NCI-H2171 treated with DMSO at 0.1 percent for 48 hours (cell line): ENCODE measurements at regions not wholly inside any gene's neighbourhood (a gene's known extent, or its start where the extent isn't known, plus 50 kb on each side); places are given as distances from the start of the nearest gene placed in this dataset.

Experiments used
- DNase-seq: peaks from one replicate; lab custom pipeline; 2025; lab: John Stamatoyannopoulos, UW

DNA sequence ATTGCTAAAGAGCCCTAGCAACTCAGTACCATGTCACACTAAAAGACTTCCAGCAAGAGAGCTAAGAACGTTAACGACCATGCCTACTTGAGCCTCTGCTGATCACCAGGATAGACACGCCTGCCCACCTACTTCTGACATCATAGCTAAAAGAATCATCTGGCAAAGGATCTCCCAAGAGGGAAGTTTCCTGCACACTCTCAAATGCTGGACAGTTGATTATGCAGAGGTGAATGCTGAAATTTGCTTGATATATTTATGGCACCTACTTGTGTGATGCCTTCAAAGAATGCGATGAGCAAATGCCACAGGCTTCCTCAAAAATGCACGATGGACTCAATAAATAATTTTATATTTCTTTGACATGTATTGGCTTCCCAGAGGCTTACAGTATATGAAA lies 113.6 kb downstream of the GALC start:
- DNase-seq: no peak

DNA sequence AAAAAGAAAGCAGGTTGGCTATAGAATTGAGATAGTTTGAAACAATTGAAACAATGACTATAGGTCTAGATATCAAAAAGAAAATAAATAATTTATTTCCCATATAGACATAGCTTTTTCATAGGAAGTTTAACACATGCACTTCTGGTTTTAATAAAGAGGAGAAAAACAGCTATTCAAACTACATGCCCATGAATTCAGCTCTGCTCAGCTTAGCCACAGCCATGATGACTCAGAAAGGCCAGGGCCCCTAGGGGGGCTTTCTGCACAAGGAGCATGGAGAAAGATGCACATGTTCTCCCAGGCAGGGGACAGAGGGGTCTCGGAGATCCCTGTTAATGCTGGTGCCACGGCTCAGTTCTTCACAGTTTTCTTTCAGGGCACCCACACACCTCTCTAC lies 114.0 kb downstream of the GALC start:
- DNase-seq: no peak

DNA sequence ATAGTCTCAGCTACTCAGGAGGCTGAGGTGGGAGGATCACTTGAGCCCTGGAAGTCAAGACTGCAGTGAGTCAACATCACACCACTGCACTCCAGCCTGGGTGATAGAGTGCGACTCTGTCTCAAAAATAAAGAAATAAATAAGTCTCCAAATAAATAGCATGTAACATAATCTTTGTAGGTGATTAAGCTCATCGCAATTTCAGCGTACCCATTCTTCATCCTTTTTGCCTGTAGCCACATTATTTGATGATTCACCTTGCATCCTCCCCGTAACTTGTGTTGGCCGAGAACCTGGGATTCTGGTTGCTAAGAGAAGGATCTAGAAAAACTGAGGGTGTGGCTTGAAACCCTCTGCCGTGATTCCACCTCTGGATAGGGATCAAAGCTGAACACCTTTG lies 115.1 kb downstream of the GALC start:
- no peak for DNase-seq

DNA sequence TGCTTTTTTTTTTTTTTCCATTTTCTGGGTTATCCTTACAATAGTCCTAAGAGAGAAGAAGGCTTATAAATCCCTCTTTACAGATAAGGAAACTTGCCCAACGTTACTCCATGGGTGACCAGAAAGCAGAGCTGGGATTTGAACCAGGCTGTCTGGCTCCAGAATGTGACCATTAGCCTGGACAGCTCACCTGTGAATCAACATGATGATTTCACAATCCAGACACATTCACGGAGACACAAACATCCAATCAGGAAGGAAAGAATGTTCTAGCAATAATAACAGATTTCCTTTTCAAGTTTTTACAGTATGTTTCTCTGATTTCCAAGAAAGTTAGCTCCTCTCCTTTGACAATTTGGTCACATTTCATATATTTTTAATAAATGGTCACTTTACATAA lies 118.3 kb downstream of the GALC start:
- DNase-seq: no peak

DNA sequence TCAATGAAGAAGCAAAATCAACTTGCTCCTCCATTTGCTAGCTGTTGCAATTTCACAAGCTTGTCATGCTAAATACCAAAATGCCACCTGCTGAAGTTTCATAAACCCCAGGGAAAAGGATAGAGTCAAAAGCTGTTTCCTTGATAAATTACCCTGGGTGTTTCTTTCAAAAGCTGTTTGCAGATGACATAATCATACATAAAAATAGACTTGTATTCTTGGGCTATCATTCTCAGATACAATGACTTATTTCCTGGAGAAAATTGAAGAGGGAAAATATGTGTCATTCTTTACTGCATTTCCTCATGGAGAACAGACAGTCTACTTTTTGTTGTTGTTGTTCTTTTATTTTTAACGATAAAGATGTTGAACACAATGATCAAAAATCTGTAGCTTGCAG lies 119.2 kb downstream of the GALC start:
- DNase-seq: no peak

DNA sequence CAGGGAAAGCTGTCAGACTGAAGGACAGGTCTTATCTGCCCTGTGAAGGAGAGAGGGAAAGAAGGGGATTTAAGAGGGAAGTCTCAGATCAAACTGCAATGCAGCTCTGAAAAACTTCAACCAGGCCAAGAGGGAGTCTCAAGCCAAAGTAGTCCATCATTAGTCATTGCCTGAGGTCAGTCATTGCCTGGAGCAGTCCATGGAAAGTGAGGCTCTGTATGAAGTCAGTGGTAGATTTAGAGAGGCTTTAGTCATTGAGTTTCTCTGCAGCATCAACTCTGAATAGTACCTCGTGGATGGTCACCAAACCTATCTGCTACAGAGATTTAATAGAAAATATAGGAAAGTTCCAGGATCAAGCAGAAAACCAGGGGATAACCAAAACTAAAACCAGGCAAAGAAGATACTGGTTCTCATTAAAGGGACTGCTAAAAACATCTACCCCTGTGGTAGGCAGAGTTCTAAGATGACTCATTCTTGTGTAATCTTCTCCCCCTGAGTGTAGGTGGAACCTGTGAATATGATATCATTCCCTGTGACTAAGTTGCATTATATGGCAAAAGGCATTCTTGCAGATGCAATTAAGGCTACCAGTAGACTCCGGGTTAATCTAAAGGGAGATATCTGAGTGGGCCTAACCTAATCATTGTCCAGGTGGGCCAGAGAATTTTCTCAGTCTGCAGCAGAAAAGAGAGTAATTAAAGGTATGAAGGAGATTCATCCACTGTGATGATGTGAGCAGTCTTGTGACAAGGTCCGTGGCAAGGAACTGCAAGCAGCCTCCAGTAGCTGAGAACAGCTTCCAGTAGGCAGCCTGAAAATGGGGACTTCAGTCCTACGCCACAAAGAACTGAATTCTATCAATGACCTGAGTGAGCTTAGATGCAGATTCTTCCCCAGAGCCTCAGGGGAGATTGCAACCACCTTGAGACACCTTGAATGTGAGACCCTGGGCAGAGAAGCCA lies 123.1 kb downstream of the GALC start:
- DNase-seq: no peak

DNA sequence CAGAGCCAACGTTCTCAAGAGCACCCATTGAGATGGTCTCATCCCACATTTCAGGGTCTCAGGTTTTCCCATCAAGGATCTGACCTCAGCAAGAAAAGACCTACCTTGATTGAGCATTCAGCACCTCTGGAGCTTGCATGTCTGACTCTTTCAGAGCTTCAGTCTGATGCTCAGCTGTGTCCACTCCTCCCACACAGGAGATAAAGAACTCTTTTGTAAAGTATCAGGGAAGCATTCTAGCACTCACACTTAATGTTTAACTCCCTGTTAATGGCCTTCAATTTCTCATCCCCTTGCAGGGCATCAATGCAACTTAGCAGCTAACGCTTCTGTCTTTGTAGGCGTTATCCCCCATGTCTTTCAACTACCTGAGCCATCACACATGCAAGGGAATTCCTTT lies 124.1 kb downstream of the GALC start:
- DNase-seq: no peak

DNA sequence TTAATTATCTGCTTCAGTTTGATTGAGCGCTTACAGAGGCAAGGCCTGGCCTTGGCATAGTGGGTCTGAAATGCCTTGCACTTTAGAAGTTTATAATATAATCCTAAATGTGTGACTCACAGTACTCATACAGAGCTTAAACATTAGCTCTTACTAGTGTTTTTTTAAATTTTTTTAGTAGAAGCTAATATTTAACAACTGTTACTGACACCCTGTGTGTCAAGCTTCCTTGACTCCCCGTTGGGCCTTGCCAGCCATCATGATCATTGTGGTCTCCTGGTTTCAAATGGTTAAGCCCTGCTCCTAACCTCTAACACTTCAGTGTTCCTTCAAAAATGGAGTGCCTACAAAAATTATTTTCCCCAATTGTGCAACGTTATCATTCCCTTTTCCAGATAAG lies 126.9 kb downstream of the GALC start:
- no peak for DNase-seq

DNA sequence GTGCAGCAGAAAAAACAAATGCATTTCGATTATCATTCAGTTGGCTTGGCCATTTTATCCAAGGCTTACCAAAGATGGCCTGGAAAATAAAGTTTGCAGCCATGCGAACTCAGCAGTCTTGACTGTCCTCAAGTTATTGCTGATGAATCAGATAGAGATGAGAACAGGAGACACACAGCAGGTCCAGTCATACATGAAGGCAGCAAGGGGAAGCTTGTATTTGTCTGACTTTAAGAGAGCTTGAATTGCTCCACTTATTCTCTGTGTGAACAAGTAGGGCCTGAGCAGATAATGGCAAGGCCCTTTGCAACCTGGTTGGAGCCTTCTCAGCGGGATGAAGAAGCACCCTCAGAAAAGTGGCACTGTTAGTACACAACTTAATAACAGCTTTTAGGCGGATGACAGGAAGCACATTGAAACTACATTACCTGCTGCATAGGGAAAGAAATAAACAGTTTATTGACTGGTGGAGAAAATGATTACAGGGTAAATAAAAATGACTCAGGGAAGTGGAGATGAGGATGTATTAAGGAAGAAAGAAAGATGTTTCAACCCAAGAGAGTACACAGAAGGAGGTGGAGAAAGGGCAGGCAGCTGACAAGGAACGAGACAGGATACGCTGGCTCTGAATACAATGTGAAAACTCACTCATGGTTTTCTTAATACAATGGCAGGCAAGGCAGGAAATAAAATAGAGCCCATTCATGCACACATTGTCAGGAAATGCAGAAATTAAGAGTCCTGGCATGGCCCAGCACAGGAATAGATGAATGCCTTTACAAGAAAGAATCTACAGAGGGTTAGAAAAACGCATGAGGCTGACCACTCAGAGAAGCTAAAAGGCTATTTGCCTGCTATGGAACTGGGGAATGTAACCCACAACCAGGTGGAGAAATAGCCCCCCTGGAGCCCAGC lies 128.4 kb downstream of the GALC start:
- no peak for DNase-seq

DNA sequence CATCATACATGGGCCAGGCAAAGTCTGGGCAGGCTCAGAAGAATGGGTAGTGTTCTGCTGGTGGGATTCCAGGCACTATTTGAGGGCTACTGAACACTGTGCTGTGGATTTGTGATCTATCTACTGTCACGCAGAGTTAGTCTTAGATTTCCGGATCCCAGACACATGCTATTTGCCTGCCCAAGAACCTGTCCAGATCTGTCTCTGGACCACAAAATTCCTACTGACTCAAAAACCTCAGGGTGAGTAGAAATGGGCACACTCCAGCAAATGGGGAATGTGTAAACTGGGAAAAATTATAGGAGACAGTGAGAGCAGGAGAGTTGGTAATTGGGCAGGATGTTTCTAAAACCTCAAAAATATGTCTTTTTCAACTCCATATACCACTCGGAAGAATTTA lies 129.9 kb downstream of the GALC start:
- DNase-seq: no peak

DNA sequence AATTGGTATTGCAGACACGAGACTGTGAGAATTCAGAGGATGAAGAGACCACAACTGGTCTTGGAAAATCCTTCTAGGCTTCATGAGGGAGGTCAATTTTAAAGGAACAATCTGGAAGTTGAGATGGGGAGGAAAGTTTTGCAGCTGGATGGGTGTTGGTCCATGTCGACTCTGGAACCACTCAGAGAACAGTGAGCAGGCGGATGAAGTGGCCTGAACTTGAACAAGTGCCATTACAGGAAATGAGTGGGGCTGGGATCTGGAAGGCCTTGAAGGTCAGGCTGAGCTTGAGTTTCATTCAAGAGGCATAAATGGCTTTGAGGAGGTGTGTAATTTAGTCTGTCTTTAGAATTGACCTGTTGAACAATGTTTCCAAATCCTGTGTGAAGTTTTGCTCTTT lies 140.9 kb downstream of the GALC start:
- no peak for DNase-seq

DNA sequence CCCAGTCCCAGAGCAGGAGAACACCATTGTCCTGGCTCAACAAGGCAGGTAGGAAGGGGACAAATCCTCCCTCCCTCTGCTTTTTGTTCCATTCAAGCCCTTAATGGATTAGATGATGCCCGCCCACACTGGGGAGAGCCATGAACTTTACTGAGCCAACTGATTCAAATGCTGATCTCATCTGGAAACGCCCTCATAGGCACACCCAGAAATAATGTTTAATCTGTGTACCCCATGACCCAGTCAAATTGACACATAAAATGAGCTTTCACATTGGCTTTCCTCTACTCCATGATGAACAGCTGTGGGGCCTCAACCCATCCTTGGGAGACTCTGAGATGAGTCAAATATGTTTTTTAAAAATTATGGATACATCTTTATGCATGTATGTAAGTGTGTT lies 141.8 kb downstream of the GALC start:
- no peak for DNase-seq

DNA sequence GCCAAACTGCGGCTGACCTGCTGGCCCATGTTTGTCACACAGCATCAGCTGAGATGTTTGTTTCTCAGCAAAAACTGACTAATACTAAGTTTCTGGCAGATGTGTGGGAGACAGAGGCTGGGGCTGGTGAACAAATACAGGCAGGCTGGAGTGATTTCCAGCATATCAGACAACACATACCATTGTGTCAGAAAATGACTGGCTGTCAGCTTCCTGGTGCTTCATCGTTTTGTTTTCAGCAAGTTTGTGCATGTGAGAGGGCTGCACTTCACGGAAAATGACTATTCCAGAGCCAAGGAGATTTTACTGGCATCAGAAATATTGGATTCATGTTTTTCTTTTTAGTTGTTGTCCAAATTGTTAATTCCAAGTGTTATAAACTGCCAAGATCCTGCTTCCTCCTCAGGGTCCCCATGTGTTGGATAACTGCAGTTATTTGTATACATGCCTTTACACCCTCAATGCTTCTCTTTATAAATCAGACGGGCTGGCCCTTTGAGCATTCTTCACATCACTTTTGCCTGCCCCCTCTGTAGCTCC lies 145.7 kb downstream of the GALC start:
- no peak for DNase-seq

DNA sequence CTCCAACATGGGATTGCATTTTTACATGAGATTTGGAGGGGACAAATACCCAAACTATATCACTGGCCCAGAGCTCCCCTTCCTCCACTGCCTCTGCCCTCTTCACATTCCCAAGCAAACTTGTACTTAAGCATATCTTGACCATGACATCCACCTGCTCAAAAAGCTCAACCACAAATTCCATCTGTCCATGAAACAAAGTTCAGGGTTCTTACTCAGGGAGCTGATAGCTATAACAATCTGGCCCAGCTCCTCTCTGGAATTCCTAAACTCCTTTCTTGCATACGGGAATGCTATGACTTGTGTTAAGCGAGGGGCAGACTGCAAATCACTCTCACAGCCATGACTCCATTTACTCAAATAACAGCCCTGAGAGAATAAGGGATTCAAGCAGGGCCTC lies 152.1 kb downstream of the GALC start:
- DNase-seq: no peak

DNA sequence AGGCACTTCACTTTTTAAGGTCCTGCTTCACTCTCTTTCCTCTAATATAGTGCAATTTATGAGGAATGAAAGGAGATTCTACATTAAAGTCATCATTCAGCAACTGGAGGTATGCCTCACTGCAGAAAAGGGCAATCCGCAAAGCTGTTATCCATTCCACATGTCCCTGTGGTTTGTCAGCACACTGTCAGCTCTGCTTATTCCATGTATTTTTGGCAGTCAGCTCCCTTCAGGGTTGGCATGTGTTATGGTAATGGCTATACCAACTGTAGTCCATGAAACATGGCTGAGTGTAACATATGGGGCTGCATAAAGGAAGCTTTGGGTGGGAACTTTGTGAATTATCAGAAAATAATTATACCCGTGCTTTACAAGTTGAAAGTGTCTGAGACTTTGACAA lies 154.1 kb downstream of the GALC start:
- no peak for DNase-seq

DNA sequence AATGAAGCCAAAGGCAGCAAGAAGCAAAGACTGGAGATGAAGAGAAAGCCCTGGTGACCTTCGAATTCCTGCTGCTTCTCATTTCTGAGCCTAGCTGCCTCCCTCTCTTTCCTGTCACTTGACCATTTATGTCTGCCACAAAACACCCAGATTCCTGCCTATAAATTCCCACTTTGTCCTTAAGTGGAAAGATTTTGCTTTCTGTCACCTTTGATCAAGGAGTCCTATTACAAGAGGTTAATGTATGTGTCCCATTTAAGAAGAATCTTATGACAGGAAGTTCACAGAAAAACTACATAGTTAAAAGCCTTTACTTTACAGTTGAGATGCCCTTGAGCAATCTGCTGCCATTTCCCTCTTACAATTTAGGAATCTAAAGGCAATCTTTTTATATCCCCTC lies 155.7 kb downstream of the GALC start:
- no peak for DNase-seq

DNA sequence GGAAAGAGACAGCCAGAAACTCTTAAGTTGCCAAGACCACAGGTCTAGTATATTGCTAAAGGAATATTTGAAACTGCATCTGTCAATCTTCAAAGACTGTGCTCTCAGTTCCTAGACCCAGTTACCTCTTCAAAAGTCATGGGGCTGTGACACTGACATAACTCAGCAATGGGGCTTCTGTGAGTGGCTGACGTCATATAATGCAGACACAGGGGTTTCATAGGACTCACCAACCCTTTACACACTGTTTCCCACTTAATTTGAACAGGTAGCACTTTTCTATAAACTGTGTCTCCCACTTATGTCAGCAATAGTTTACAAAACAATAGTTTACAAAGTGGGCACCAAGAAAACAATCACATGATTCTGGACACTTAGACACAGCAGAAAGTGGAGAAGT lies 158.4 kb downstream of the GALC start:
- no peak for DNase-seq

DNA sequence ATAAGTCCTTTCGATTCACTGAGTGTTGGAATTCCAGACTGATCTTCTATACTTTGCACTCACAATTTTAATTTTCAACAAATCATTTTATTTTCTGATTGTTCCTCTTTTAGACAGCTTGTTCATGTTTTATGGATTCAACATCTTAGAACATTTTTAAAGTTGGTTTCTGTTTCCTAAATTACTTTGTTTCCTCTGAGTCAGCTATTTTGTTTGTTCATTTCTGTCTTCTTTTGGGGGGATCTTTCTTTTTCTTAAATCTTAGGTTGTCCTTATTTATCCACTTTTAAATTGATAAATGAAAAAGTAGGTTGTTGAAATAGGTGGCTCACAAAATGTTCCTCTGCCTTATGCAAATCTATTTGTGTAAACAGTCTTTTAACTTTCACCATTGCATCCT lies 160.0 kb downstream of the GALC start:
- no peak for DNase-seq

DNA sequence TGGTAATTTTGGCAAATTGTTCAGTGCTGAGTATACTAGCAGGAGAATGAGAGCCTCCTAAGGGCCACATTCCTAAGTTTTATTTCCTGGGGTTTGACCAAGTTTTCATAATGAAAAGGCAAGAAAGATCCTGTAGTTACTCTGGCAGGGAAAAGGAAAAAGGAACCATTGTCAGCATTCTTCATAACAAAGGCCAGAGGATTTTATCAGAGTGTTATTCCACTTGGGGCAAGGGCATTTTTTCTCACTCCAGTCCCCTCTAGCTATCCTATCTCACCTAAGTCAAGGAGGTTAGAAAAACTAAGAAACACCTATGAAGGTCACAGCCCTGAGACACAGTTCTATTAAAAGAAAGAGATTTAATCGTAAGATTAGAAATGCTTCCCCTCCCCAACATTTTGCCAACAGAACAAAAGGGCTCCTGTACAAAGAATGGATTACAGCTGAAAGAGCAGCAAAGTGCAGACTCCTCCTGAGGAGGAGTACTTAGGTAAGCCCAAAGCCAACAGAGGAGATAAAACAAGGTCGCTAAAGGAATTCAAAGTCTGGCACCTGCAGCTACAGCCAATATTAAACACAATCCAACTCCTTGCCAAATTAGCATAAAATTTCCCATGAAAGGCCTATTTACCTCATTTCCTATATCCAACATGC lies 162.4 kb downstream of the GALC start:
- no peak for DNase-seq

DNA sequence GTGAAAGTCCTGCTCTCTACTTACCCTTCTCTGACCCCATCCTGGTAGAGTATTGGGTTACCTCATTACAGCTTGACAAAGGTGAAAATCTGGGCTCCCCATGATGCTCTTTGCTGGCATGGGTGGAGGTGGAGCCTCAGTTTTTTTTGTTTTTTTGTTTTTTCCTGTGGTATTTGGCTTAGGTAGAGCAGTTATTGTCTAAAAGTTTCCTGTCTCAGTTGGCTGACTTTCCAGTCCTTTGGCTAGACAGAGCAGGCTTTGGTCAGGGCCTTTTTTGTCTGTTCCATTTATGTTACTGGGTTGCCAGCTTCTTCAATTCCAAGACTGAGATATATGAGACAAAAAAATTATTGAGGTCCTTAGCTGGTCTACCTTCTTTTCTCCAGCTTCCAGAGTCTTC lies 163.4 kb downstream of the GALC start:
- DNase-seq: no peak

DNA sequence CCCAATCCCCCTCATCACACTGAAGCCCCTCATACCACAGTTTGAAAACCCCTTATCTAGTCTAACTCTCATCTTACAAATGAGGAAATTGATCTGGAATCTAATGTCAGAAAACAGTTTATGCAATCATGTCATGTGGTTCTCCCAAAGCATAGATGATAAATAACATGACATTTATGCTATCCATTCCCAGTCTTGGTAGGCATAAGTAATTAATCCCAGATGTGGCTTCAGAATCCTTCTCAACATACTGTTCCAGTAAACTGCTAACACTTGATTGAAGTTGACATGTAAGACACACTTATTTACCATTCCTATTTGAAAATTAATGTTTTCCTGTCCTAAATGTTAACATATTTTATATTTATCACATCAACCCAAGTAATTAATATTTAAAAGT lies 168.7 kb downstream of the GALC start:
- DNase-seq: no peak

DNA sequence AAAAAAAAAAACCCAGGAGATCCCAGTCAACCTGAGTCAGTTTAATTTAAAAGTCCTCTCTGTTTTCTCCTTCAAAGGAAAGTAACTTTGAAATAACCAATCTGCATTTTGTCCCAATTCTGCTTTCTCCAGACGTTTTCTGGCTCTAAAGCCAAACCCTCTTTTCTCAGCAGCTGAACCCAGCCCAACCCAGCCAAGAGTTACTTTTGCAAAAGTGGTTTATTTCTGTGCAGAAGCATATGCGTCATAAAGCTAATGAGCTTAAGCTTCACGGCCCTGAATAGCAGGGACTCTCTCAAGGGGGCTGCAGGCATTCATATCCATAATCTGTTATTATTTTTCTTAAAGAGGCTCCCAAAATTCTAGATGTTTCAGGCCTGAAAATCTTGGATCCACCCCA lies 176.6 kb downstream of the GALC start:
- no peak for DNase-seq
